ENCODE measurements at regions not wholly inside any gene's neighbourhood (a gene's known extent, or its start where the extent isn't known, plus 50 kb on each side); places are given as distances from the start of the nearest gene placed in this dataset.

- Histone ChIP-seq H3K27ac (no peak overlapping the region), H3K4me1 (no peaks in the 10 kb centered on the region), H3K4me3 (no peak overlapping the region), H3K9me3 (no peaks in the 10 kb centered on the region), H3K27me3 (no peaks in the 10 kb centered on the region), H3K36me3 (no peaks in the 10 kb centered on the region)
- TF ChIP-seq CTCF (IDR thresholded peaks at IDR 0.05) (no peak), POLR2A (IDR thresholded peaks at IDR 0.05) (no peak)
- intact Hi-C loops (cut with DNase I; ENCODE audit: low total_unique reads) = no loop called here
- no peak for DNase-seq
Measured at GRCh38 chr6:134739299-134740026, 210.4 kb downstream of the ALDH8A1 start.

- Histone ChIP-seq H3K27me3 (no peaks in the 10 kb centered on the region), H3K4me3 (no peak overlapping the region), H3K27ac (no peak overlapping the region), H3K4me1 (no peaks in the 10 kb centered on the region), H3K9me3 (no peaks in the 10 kb centered on the region), H3K36me3 (no peaks in the 10 kb centered on the region)
- no peak for TF ChIP-seq CTCF (IDR thresholded peaks at IDR 0.05)
- no peak for TF ChIP-seq POLR2A (IDR thresholded peaks at IDR 0.05)
- no peak for DNase-seq
- intact Hi-C loops (cut with DNase I; ENCODE audit: low total_unique reads) = no loop called here
Measured at GRCh38 chr6:134738211-134738885, 211.6 kb downstream of the ALDH8A1 start.

- Histone ChIP-seq H3K9me3 (no peaks in the 10 kb centered on the region), H3K36me3 (no peaks in the 10 kb centered on the region), H3K27me3 (no peaks in the 10 kb centered on the region), H3K4me3 (no peak overlapping the region), H3K4me1 (no peaks in the 10 kb centered on the region), H3K27ac (no peak overlapping the region)
- intact Hi-C loops (cut with DNase I; ENCODE audit: low total_unique reads) = no loop called here
- no peak for DNase-seq
- TF ChIP-seq POLR2A (IDR thresholded peaks at IDR 0.05) = no peak
- TF ChIP-seq CTCF (IDR thresholded peaks at IDR 0.05) = no peak
Measured at GRCh38 chr6:134735461-134735860, 214.4 kb downstream of the ALDH8A1 start.

GRCh38 chr6:134734312-134734869 is 215.5 kb downstream of the ALDH8A1 start:
- no peak for DNase-seq
- no peaks in the 10 kb centered on the region for H3K27me3 ChIP-seq
- intact Hi-C loops (cut with DNase I; ENCODE audit: low total_unique reads) = no loop called here

More at GRCh38 chr6:134734312-134734869, 215.5 kb downstream of the ALDH8A1 start:
- H3K4me3 ChIP-seq = no peak overlapping the region
- no peak overlapping the region for H3K27ac ChIP-seq
- no peaks in the 10 kb centered on the region for H3K36me3 ChIP-seq
- no peaks in the 10 kb centered on the region for H3K9me3 ChIP-seq
- H3K4me1 ChIP-seq = no peaks in the 10 kb centered on the region
- TF ChIP-seq POLR2A (IDR thresholded peaks at IDR 0.05) = no peak
- TF ChIP-seq CTCF (IDR thresholded peaks at IDR 0.05) = no peak

All from uterus (tissue), 3 donors.